HG03558 (cell line): ENCODE measurements at regions not wholly inside any gene's neighbourhood (a gene's known extent, or its start where the extent isn't known, plus 50 kb on each side); places are given as distances from the start of the nearest gene placed in this dataset.

ENCODE experiments used
- ATAC-seq: cut with Tn5 transposase; IDR thresholded peaks from one replicate; pipeline ENCODE4 v1.9.1; 2021; ENCODE audit warnings: moderate number of reproducible peaks; ENCODE audit not compliant: unreplicated experiment; ENCODE audit errors: extremely low read depth

- no peak for ATAC-seq
Observed at GRCh38 chr4:188495169-188495568, 355.9 kb downstream of the TRIML1 start.

- ATAC-seq: no peak
Observed at GRCh38 chr4:188511431-188511830, 372.2 kb downstream of the TRIML1 start.

GRCh38 chr4:188532751-188533150, 393.5 kb downstream of the TRIML1 start:
- no peak for ATAC-seq

- ATAC-seq: no peak
Observed at GRCh38 chr4:188534297-188534696, 395.1 kb downstream of the TRIML1 start.

GRCh38 chr4:188534917-188535316, 395.7 kb downstream of the TRIML1 start:
- ATAC-seq: no peak

- no peak for ATAC-seq
Observed at GRCh38 chr4:188536826-188537225, 397.6 kb downstream of the TRIML1 start.

GRCh38 chr4:188550296-188550695, 411.1 kb downstream of the TRIML1 start:
- ATAC-seq: no peak

DNA sequence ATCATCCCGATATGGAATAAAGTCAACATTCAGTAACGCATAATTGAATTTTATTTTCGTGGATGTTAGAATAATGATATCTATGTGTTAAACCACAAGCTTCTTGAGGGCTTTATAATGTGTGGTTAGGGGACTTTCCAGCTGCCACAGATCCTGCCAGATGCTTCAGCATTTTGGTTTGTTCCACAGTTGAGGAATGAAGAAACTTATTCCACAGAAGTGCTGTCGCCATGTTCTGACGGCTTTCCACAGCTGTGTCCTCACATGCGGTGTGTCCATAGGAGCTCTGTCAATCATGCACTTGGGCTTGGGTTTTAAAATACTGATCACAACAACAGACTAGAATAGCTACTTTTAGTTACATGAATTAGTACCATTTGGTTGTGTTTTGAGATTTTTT, 411.9 kb downstream of the TRIML1 start:
- no peak for ATAC-seq

DNA sequence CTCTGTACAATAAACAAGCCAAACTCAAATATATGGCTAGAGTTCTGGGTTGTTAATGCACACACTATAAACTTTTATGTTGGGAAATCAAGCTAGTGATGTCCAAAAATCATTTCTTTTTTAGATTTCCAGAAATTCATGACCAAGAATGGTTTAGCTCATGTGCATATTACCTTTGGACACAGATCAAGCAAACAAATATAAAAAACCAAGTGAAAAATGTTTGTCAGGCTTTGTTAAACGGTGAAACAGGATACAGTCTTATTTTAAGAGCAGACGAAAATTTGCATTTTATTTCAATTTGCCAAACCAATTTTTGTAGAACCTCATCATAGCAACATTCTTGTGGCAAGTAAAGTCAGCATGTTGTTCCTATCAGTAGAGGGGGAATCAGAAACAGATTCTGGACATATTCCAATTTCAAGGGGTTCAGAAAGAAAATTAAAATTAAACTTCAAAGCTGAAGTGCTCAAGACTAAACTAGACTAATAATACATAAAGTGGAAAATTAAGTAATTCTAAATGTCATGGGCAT, 413.6 kb downstream of the TRIML1 start:
- no peak for ATAC-seq

DNA sequence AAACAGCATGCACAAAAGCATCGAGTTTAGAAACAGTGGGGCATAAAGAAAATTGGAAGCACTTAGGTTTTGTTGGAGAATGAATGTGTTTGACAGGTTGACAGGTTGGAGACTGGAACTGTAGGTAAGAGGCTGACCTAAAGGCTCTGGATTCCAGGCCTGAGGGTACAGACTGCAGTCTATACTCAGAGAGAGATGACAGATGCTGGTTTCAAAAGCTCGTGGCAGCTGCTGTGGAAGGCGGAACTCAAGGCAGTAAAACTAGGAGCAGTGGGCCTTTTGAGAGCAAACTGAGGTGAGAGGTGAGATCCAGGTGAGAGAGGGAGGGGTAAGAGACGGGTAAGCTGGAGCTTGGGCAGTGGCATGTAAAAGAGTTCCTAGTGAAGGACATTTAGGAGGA, 415.2 kb downstream of the TRIML1 start:
- ATAC-seq: no peak

DNA sequence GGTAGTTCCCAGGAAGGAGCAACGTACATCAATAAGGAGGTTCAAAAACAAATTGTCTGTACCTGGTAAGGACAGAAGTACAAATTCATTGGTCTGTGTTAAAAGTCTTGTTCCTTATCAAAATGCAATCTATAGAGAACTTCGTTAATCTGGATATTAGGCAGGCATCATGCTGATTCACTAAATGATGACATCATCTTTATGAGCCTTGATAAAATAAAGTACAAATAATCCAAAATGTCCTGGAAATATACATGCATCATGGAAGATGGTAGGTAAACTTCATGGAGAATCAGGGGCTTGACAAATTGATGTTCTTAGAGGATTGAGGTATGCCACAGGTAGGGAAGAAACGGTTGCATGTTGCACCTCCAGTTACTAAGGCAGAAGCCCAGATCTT, 433.9 kb downstream of the TRIML1 start:
- ATAC-seq: no peak

DNA sequence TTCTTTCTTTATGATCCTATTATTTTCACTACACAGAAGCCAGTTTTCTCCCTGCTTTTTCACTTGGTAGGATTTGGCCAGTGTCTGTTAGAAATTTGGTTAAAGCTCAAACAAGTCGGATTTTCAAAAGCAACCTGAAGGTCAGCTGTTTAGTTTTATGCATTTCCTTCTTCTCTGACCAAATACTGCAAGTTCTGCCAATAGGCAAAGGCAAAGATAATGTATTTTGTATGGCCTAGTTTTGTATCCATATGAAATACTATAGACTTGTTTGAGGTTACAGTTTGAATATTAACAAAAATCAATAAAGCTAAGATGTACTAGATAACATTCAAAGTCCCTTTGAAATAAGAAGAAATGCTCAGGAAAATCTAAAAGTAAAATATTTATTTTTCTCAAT, 439.4 kb downstream of the TRIML1 start:
- ATAC-seq: no peak

DNA sequence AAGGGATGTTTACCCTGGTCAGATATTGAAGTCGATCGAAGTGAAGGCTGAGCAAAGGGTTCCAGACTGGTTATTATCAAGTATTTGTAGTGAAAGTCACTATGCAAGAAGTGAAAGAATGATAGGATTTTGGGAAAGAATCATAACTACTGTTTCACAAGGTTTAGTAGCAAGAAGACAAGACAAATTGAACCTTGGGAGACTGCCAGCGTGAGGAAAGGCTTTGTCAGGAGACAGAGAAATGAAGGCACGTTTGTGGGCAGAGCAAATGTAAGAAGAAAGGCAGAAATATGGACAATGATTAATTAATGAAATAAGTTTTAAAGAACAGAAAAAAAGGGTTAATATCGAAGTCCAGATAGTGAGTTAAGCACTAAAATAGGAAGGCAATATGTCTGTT, 456.8 kb downstream of the TRIML1 start:
- no peak for ATAC-seq

DNA sequence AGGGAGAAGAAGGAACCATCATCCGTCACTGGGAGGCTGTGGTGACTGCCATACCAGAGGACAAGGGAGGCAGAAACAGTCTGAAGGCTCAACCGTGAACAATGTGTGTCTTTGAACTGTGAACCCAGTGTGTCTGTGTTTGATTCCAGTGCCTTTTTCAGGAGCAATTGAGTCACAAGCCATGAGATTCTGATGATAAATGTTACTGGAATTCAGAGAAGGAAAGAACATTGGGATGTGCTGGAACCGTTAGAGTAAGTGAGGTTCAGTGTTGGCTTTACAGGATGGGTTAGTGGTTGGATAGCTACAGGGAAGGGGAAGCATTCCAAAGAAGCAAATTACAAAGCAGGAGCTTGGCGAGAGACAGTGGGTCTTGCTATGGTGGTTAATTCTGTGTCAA, 464.4 kb downstream of the TRIML1 start:
- no peak for ATAC-seq

- ATAC-seq: no peak
Observed at GRCh38 chr4:188606635-188607034, 467.4 kb downstream of the TRIML1 start.

GRCh38 chr4:188611143-188611542, 471.9 kb downstream of the TRIML1 start:
- ATAC-seq: no peak

DNA sequence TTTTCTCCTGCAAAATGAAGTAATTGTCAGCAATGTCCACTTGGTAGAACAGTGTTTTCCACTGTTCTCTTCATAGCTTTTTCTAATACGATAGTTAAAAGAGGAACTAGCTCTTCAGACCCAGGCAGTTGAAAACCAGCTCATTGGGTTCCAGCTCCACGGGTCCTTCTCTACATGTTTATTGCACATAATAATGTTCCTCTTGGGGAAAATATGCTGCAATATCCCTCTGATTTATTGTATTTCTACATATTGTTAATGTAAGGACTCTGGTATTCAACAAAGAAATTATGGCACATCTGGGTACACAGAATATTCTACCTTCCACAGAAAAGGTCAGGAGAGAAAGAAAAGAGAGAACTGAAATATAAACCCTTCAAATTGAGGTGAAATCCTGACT, 473.4 kb downstream of the TRIML1 start:
- no peak for ATAC-seq

GRCh38 chr4:188613976-188614375, 474.7 kb downstream of the TRIML1 start:
- ATAC-seq: no peak

DNA sequence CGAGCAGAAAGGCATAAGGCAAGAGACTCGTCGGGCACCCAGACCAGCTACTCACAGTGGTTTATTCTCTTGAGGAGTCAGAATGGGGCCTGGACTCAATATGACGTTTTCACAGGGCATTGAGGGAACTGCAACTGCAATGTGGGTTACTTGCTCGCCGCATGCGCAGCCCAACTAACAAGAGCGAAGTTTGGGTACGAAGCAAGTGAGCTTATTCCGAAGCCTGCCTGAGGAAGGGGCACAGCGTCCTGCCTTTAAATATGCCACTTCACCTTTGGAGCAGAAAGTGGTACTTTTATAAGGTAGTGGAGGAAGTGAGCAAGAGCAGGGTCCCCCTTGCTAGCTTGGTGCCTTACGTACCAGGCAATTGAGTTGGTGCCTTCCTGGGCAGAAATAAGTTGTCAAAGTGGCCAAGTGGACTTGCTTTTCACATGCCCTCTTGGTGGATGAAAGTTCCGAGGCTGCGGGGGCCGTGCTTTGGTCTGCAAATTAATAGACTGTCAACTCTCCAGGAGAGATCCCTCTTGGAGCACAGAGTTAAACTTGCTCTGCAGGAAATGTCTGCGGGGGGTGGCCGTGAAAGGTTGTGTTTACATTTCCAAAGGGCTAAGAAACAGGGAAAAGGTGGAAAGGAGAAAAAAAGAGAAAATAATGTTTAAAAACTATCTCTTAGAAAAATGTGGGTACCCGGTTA, 480.4 kb downstream of the TRIML1 start:
- ATAC-seq: no peak

GRCh38 chr4:188620608-188621007, 481.4 kb downstream of the TRIML1 start:
- no peak for ATAC-seq

GRCh38 chr4:188623314-188623854, 484.1 kb downstream of the TRIML1 start:
- no peak for ATAC-seq

- ATAC-seq: no peak
Observed at GRCh38 chr4:188624370-188624769, 485.1 kb downstream of the TRIML1 start.
